CD14-positive monocyte (primary cell): ENCODE measurements at regions not wholly inside any gene's neighbourhood (a gene's known extent, or its start where the extent isn't known, plus 50 kb on each side); places are given as distances from the start of the nearest gene placed in this dataset.
"Not testable (repeated sequence)": the region's sequence is repeated elsewhere in the genome, so short reads cannot be mapped to it uniquely, and the experiment has no call there.

Experiments
- DNase-seq, 3 donors: peaks; one replicate each; pipeline ENCODE4 v3.0.0-alpha.2; 2011 to 2022
- H2AFZ ChIP-seq: 2 replicates; pipeline ENCODE4 v1.6.0; 2012; ENCODE audit warnings: mild to moderate bottlenecking, low read depth, low read length, inconsistent platforms; ENCODE audit not compliant: insufficient read depth, poor library complexity, severe bottlenecking
- H3K27ac ChIP-seq, 2 donors: 1 replicate in 1 of 2; 2 replicates in 1 of 2; pipeline ENCODE4 v1.5.1; 2012 to 2013; ENCODE audit warnings: low read length in 2 of 2, control low read depth in 1 of 2, inconsistent platforms in 1 of 2, low read depth in 1 of 2, mild to moderate bottlenecking in 1 of 2
- H3K27me3 ChIP-seq, 2 donors: one replicate each; pipeline versions ENCODE4 v1.6.0 to v1.6.1; 2011 to 2013; ENCODE audit warnings: low read length in 2 of 2; ENCODE audit not compliant: control insufficient read depth in 2 of 2, insufficient read depth in 2 of 2
- H3K36me3 ChIP-seq, 2 donors: replicated peaks in 1 of 2; 1 replicate in 1 of 2; 2 replicates in 1 of 2; pipeline versions ENCODE4 v1.5.1 to v1.6.1; 2012 to 2013; ENCODE audit warnings: low read length in 2 of 2, control low read depth in 1 of 2, inconsistent platforms in 1 of 2, mild to moderate bottlenecking in 1 of 2; ENCODE audit not compliant: insufficient read depth in 2 of 2, control insufficient read depth in 1 of 2
- H3K4me1 ChIP-seq, 2 donors: 1 replicate in 1 of 2; 2 replicates in 1 of 2; pipeline versions ENCODE4 v1.5.1 to v1.6.1; 2012 to 2013; ENCODE audit warnings: low read length in 2 of 2, control low read depth in 1 of 2, inconsistent platforms in 1 of 2, mild to moderate bottlenecking in 1 of 2, moderate library complexity in 1 of 2; ENCODE audit not compliant: insufficient read depth in 2 of 2, control insufficient read depth in 1 of 2
- H3K4me2 ChIP-seq: replicated peaks from 2 replicates; pipeline ENCODE3; 2012; ENCODE audit warnings: low read length, moderate library complexity, mild to moderate bottlenecking; ENCODE audit not compliant: poor library complexity, severe bottlenecking; ENCODE audit errors: extremely low read depth
- H3K4me3 ChIP-seq, 3 experiments: fragments of 200-600 bp in 1 of 3; sonication (generic) in 1 of 3; replicated peaks in 1 of 3; 1 replicate in 2 of 3; 2 replicates in 1 of 3; pipeline ENCODE4 v1.5.1; 2011 to 2013; ENCODE audit warnings: low read length in 3 of 3, mild to moderate bottlenecking in 3 of 3, control low read depth in 2 of 3, low read depth in 2 of 3, inconsistent platforms in 1 of 3, moderate library complexity in 1 of 3
- H3K79me2 ChIP-seq: 2 replicates; pipeline ENCODE4 v1.6.0; 2012; ENCODE audit warnings: mild to moderate bottlenecking, control low read depth, inconsistent platforms, low read length, moderate library complexity; ENCODE audit not compliant: insufficient read depth
- H3K9ac ChIP-seq: 2 replicates; pipeline ENCODE4 v1.6.0; 2017; ENCODE audit warnings: low read length, mild to moderate bottlenecking; ENCODE audit not compliant: insufficient read depth, poor library complexity, severe bottlenecking
- H3K9me3 ChIP-seq, 2 donors: replicated peaks in 1 of 2; 1 replicate in 1 of 2; 2 replicates in 1 of 2; pipeline versions ENCODE4 v1.5.1 to v1.6.1; 2012 to 2013; ENCODE audit warnings: low read length in 2 of 2, control low read depth in 1 of 2; ENCODE audit not compliant: control insufficient read depth in 1 of 2, insufficient read depth in 1 of 2
- H4K20me1 ChIP-seq: 2 replicates; pipeline ENCODE4 v1.6.0; 2012; ENCODE audit warnings: mild to moderate bottlenecking, low read length, control low read depth, moderate library complexity; ENCODE audit not compliant: insufficient read depth
- H3K27ac Mint-ChIP-seq, 7 donors: one replicate each; pipeline ENCODE4 v1.8.0; 2020; ENCODE audit warnings: mild to moderate bottlenecking in 7 of 7, mixed read lengths in 7 of 7, moderate library complexity in 6 of 7, inconsistent platforms in 2 of 7
- H3K27me3 Mint-ChIP-seq, 3 donors: one replicate each; pipeline ENCODE4 v1.8.0; 2021 to 2022; ENCODE audit warnings: low read depth in 3 of 3, mild to moderate bottlenecking in 3 of 3, mixed read lengths in 3 of 3, moderate library complexity in 3 of 3, inconsistent platforms in 1 of 3
- H3K36me3 Mint-ChIP-seq, 2 donors: one replicate each; pipeline ENCODE4 v1.8.0; 2020; ENCODE audit warnings: mixed read lengths in 2 of 2, inconsistent platforms in 1 of 2, mild to moderate bottlenecking in 1 of 2
- H3K4me1 Mint-ChIP-seq: one replicate; pipeline ENCODE4 v1.8.0; 2020; ENCODE audit warnings: mild to moderate bottlenecking, mixed read lengths
- H3K4me3 Mint-ChIP-seq, 2 donors: one replicate each; pipeline ENCODE4 v1.8.0; 2020; ENCODE audit warnings: mild to moderate bottlenecking in 2 of 2, mixed read lengths in 2 of 2, moderate library complexity in 1 of 2
- H3K9me3 Mint-ChIP-seq, 7 donors: one replicate each; pipeline ENCODE4 v1.8.0; 2020 to 2022; ENCODE audit warnings: mixed read lengths in 7 of 7, mild to moderate bottlenecking in 6 of 7, moderate library complexity in 6 of 7, inconsistent platforms in 2 of 7
- WGBS: methylation state at CpG from one replicate; pipeline ENCODE4 v1.1.5; 2013; ENCODE audit warnings: missing lambda C conversion rate; ENCODE audit not compliant: insufficient coverage; 5-methylcytosine and 5-hydroxymethylcytosine counted together
- intact Hi-C, 2 donors: fragments of 100-400 bp; cut with micrococcal nuclease; formaldehyde crosslinking; loops; one replicate each; pipeline versions ENCODE4 v1.15.0 to v1.15.1; 2023
- TF ChIP-seq, protein P1 (sequence below): fragments of 200-600 bp; IDR thresholded peaks from one replicate; pipeline ENCODE4 v1.8.0; 2022; ENCODE audit warnings: antibody characterized with exemption, mild to moderate bottlenecking

DNA sequence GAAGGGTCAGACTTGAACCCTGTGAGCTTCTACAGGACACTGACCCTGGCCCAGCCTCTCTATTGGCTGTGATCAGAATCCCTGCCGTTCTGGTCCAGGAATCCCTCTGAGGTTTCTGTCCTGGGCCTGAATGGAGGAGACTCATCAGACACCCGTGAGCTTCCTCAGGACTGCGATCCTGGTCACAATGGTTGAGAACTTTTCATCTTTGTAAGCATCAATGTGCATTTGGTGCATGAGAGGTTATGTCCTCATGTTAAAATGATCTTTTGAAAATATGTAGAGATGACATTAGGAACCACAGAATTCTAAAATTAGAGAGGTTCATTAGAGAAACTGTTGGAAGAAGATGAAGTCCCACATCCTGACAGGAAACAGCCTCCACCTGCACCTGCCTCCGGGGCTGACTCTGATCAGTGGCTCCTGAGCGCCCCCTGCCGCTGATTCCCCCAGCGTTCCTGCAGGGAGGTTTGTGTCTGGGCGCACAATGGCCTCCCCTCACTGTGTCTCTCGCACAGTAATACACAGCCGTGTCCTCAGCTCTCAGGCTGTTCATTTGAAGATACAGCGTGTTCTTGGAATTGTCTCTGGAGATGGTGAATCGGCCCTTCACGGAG is 1148.2 kb downstream of the TMEM121 start:
- H3K27me3 Mint-ChIP-seq, H3K27ac Mint-ChIP-seq, H3K4me3 Mint-ChIP-seq, H3K9me3 Mint-ChIP-seq, H3K27me3 ChIP-seq, H3K9ac ChIP-seq, H3K4me1 Mint-ChIP-seq, H4K20me1 ChIP-seq, intact Hi-C loops, H3K9me3 ChIP-seq, H3K4me3 ChIP-seq, H3K36me3 ChIP-seq, H3K36me3 Mint-ChIP-seq, DNase-seq, H3K79me2 ChIP-seq, H3K27ac ChIP-seq, H3K4me2 ChIP-seq, H2AFZ ChIP-seq, H3K4me1 ChIP-seq: not testable (repeated sequence)
- TF ChIP-seq, protein P1, sequence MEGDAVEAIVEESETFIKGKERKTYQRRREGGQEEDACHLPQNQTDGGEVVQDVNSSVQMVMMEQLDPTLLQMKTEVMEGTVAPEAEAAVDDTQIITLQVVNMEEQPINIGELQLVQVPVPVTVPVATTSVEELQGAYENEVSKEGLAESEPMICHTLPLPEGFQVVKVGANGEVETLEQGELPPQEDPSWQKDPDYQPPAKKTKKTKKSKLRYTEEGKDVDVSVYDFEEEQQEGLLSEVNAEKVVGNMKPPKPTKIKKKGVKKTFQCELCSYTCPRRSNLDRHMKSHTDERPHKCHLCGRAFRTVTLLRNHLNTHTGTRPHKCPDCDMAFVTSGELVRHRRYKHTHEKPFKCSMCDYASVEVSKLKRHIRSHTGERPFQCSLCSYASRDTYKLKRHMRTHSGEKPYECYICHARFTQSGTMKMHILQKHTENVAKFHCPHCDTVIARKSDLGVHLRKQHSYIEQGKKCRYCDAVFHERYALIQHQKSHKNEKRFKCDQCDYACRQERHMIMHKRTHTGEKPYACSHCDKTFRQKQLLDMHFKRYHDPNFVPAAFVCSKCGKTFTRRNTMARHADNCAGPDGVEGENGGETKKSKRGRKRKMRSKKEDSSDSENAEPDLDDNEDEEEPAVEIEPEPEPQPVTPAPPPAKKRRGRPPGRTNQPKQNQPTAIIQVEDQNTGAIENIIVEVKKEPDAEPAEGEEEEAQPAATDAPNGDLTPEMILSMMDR = peak; percentile 21
- 36% methylated on average over 2 of the region's 13 CpGs for WGBS

DNA sequence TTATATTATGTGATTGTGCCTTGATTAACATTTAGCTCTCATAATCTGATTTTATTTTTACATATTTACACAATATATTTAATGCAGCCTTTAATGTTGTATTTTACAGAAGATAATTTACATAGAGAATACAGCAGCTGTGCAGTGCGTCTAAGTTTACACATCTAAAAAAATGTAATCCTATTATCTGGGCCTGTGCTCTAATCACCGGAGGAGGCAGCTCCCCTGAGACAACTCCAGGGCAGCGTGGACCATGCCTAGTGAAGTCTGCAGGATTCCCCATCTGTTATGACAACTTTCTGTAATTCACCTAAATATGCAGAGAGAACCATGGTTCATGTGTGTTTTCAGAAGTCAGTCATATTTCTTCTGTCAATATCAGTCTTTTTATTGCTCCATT is 1149.3 kb downstream of the TMEM121 start:
- H3K9ac ChIP-seq, H3K4me1 ChIP-seq, intact Hi-C loops, H3K79me2 ChIP-seq, H3K4me3 ChIP-seq, H3K4me3 Mint-ChIP-seq, H3K4me1 Mint-ChIP-seq, H2AFZ ChIP-seq, H3K36me3 ChIP-seq, H3K27ac ChIP-seq, H3K27me3 ChIP-seq, H3K9me3 ChIP-seq, H3K27me3 Mint-ChIP-seq, DNase-seq, H3K27ac Mint-ChIP-seq, H3K36me3 Mint-ChIP-seq, H3K4me2 ChIP-seq, H4K20me1 ChIP-seq, H3K9me3 Mint-ChIP-seq: not testable (repeated sequence)
- WGBS = 89% methylated on average over 3 of the region's 3 CpGs
